ENCODE measurements at regions not wholly inside any gene's neighbourhood (a gene's known extent, or its start where the extent isn't known, plus 50 kb on each side); places are given as distances from the start of the nearest gene placed in this dataset.

DNA sequence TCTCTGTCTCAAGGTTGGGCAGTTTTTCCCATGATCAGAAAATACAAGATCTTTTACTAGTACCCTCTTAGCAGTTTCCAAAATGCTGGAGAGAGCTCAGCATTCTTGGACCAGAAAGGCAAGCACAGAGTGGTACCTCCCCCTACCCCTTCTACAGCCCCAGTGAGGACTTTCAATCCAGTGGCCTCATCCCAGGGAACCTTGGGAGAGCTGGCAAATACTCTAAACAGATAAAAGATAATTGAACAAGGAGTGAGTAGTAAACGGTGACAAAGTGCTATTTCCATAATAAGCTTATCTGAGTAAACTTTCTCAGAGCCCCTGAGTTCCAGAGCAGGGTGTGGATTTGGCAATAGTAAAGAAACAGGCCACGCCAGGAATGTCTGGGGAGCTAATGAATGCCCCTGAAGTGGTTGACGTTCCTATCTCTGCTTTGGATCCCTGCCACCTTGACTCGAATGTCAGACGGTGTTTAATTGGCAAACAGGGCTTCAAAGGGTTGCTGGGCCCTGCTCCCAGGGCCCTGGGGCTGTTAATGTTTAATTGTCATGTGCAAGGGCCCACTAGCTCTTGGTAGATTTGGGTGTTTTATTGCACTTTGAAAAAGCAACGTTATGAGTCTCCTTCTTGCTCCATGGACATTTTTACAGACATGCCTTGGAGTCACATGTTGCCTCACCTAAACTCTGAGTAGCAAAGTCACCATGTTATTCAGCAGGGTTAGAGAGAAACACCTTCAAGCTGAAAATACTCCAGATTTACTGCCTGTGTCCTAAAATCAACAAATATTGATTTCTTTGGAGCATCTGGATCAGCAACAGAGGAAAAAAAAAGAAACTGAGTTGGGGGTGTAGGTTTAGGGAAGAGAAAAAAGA is 239.9 kb downstream of the CYRIA start:
- TF ChIP-seq CTCF (IDR thresholded peaks at IDR 0.05): no peak
- no peak for TF ChIP-seq POLR2A (IDR thresholded peaks at IDR 0.05)
